HUES64 (cell line): ENCODE measurements at regions not wholly inside any gene's neighbourhood (a gene's known extent, or its start where the extent isn't known, plus 50 kb on each side); places are given as distances from the start of the nearest gene placed in this dataset.

Experiments used
- H3K27ac ChIP-seq: 2 replicates; pipeline ENCODE4 v1.7.0; 2013; ENCODE audit warnings: low read depth, low read length, inconsistent platforms
- H3K27me3 ChIP-seq: 2 replicates; pipeline ENCODE4 v1.6.1; 2013; ENCODE audit warnings: mild to moderate bottlenecking, low read length; ENCODE audit not compliant: insufficient read depth
- H3K36me3 ChIP-seq: 2 replicates; pipeline ENCODE4 v1.6.1; 2013; ENCODE audit warnings: mild to moderate bottlenecking, low read length; ENCODE audit not compliant: insufficient read depth
- H3K4me1 ChIP-seq: 2 replicates; pipeline ENCODE4 v1.6.1; 2013; ENCODE audit warnings: mild to moderate bottlenecking, low read length, moderate library complexity; ENCODE audit not compliant: insufficient read depth
- H3K4me3 ChIP-seq: 2 replicates; pipeline ENCODE4 v1.5.1; 2013; ENCODE audit warnings: mild to moderate bottlenecking, low read length, moderate library complexity
- H3K9ac ChIP-seq: 2 replicates; pipeline ENCODE4 v1.6.1; 2013; ENCODE audit warnings: mild to moderate bottlenecking, low read depth, low read length
- H3K9me3 ChIP-seq: 2 replicates; pipeline ENCODE4 v1.6.1; 2013; ENCODE audit warnings: low read depth, low read length; ENCODE audit not compliant: insufficient read depth
- WGBS: fragments of 150-250, 120-280 bp; methylation state at CpG from one replicate; pipeline ENCODE4 v1.1.7; 2013; ENCODE audit warnings: missing lambda C conversion rate; 5-methylcytosine and 5-hydroxymethylcytosine counted together

GRCh38 chr5:29069104-29069402 lies 2030.7 kb upstream of the CDH9 start:
- Histone ChIP-seq H3K4me3 (no peak overlapping the region), H3K36me3 (no peaks in the 10 kb centered on the region), H3K9me3 (no peaks in the 10 kb centered on the region), H3K4me1 (no peaks in the 10 kb centered on the region), H3K27me3 (no peaks in the 10 kb centered on the region), H3K9ac (no peak overlapping the region), H3K27ac (no peak overlapping the region)
- 91% methylated on average over 1 of the region's 2 CpGs for WGBS

GRCh38 chr5:29061381-29061780 lies 2023.0 kb upstream of the CDH9 start:
- Histone ChIP-seq H3K4me1 (no peaks in the 10 kb centered on the region), H3K4me3 (no peak overlapping the region), H3K27ac (no peak overlapping the region), H3K9ac (no peak overlapping the region), H3K9me3 (no peaks in the 10 kb centered on the region), H3K27me3 (no peaks in the 10 kb centered on the region), H3K36me3 (no peaks in the 10 kb centered on the region)
- WGBS: 91% methylated on average over 1 of the region's 1 CpG

DNA sequence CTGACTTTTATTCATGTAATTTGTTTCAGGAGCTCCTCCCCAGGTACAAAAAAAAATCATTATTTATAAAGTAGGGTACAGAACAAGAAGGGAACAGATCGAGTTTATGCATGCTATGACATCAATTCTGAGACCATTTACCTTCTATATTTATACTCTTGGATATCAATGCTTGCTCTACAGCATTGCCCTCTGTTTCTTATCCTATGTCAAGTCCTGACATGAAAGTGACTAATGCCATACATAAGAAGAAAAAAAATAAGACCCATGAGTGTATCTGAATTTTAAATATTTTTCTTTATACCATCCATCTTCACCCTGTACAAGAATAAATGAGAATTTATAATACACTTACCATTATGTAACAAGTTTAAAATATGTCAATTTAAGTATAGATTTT lies 2016.3 kb upstream of the CDH9 start:
- Histone ChIP-seq H3K36me3 (no peaks in the 10 kb centered on the region), H3K4me3 (no peak overlapping the region), H3K9ac (no peak overlapping the region), H3K27me3 (no peaks in the 10 kb centered on the region), H3K4me1 (no peaks in the 10 kb centered on the region), H3K9me3 (no peaks in the 10 kb centered on the region), H3K27ac (no peak overlapping the region)
- 92% methylated on average over 1 of the region's 1 CpG for WGBS

DNA sequence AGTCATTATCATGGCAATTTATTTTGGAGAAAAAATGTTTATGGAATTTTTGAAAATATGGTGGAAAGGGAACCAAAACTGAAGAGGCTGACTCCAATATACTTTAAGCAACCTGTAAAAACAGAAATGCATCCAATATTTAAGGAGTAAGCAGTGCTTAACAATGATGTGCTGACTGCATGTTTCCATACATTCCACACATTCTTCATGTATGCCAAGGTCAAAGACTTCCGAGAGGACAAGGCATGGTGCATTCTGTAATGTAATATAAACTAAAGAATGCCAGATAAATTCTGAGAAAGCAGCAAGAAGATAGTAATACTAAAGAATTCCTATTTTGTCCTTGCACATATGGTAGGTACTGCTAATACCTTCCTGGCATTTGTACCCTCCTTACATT lies 2015.9 kb upstream of the CDH9 start:
- Histone ChIP-seq H3K9me3 (no peaks in the 10 kb centered on the region), H3K36me3 (no peaks in the 10 kb centered on the region), H3K9ac (no peak overlapping the region), H3K27me3 (no peaks in the 10 kb centered on the region), H3K4me1 (no peaks in the 10 kb centered on the region), H3K27ac (no peak overlapping the region), H3K4me3 (no peak overlapping the region)
- WGBS: no CpG with 5 or more reads among the region's 1 CpG

DNA sequence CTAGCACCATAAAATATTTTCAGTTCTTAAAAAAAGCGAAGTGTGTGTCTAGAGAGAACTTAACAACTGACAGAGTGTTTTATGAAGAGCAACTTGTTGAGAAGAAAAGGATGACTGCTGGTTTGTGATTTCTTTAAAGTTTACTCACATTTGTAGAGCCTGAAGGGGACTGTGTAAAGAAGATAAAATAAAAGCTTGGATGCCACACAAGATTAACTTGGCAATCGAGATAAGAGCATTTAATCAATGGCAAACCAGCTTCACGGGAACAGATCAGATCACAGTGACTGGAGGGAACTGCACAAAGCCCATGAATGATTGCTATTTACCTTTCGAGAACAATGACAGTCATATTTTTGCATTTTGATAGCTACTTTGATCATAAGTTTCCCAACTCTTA lies 2013.1 kb upstream of the CDH9 start:
- no peaks in the 10 kb centered on the region for H3K9me3 ChIP-seq
- no peak overlapping the region for H3K27ac ChIP-seq
- no peaks in the 10 kb centered on the region for H3K36me3 ChIP-seq
- H3K27me3 ChIP-seq: no peaks in the 10 kb centered on the region
- no peak overlapping the region for H3K4me3 ChIP-seq
- H3K4me1 ChIP-seq: no peaks in the 10 kb centered on the region
- no peak overlapping the region for H3K9ac ChIP-seq
- WGBS: 90% methylated on average over 4 of the region's 4 CpGs

GRCh38 chr5:29042152-29042551 lies 2003.8 kb upstream of the CDH9 start:
- H3K27ac ChIP-seq: no peak overlapping the region
- no peaks in the 10 kb centered on the region for H3K36me3 ChIP-seq
- WGBS: 53% methylated on average over 4 of the region's 4 CpGs
- no peaks in the 10 kb centered on the region for H3K4me1 ChIP-seq
- no peak overlapping the region for H3K9ac ChIP-seq
- no peaks in the 10 kb centered on the region for H3K27me3 ChIP-seq
- H3K4me3 ChIP-seq: no peak overlapping the region
- no peaks in the 10 kb centered on the region for H3K9me3 ChIP-seq

DNA sequence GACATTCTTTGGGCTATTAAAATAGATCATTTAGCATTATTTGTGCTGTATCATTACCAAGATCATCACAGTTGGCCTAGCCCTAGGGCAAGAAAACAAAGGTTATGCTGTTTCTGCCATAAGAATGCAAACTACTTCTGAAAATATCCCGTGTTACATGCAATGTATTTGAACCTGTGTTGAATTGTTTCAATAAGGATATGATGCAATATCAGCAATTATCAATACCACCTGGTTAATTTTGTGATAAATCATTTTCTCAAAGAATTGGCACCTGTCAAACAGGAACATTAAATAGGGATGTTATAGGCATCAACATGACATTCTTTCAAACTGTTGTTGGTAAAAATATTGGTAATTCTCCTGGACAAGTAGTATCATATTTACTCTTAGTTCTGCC lies 2002.0 kb upstream of the CDH9 start:
- no peaks in the 10 kb centered on the region for H3K4me1 ChIP-seq
- H3K9me3 ChIP-seq: no peaks in the 10 kb centered on the region
- no peaks in the 10 kb centered on the region for H3K36me3 ChIP-seq
- no peak overlapping the region for H3K27ac ChIP-seq
- WGBS: 90% methylated on average over 1 of the region's 1 CpG
- H3K4me3 ChIP-seq: no peak overlapping the region
- H3K9ac ChIP-seq: no peak overlapping the region
- no peaks in the 10 kb centered on the region for H3K27me3 ChIP-seq

DNA sequence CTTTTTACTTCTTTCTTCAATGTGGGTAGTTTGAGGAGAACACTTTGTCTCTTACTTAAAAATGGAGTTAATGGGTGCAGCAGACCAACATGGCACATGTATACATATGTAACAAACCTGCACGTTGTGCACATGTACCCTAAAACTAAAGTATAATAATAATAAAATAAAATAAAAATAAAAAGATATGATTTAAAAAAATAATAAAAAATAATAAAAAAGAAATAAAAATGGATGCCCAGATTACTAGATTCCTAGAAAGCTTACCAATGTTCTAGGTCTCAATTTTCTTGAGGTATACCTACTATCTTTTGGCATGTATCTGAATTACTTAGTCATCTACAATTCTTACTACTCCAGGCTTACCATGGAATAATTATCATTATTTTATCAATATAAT lies 2001.6 kb upstream of the CDH9 start:
- Histone ChIP-seq H3K9ac (no peak overlapping the region), H3K4me3 (no peak overlapping the region), H3K9me3 (no peaks in the 10 kb centered on the region), H3K27me3 (no peaks in the 10 kb centered on the region), H3K36me3 (no peaks in the 10 kb centered on the region), H3K27ac (no peak overlapping the region), H3K4me1 (no peaks in the 10 kb centered on the region)
- no CpG with 5 or more reads among the region's 1 CpG for WGBS

DNA sequence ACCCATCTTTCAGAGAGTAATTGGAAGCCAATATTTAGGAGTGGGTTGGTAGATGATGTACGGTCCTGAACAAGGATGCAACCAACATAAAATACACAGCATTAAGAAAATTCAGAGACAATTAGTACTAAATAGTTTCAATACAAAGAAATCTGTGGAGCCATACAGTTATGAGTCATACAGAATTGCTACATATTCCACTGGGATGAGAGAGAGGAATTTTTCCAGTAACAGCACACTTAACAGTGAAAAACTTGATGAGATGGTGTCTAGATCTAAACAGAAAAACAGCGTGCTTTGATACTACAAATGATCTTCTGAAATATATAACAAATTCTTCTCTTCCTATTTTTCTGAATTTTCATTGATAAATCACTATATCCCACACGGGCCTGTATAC lies 1999.3 kb upstream of the CDH9 start:
- Histone ChIP-seq H3K4me1 (no peaks in the 10 kb centered on the region), H3K36me3 (no peaks in the 10 kb centered on the region), H3K9me3 (no peaks in the 10 kb centered on the region), H3K9ac (no peak overlapping the region), H3K27me3 (no peaks in the 10 kb centered on the region), H3K4me3 (no peak overlapping the region), H3K27ac (no peak overlapping the region)
- 100% methylated on average over 1 of the region's 3 CpGs for WGBS

GRCh38 chr5:29024052-29024451 lies 1985.7 kb upstream of the CDH9 start:
- H3K9ac ChIP-seq: no peak overlapping the region
- H3K27me3 ChIP-seq: no peaks in the 10 kb centered on the region
- H3K4me3 ChIP-seq: no peak overlapping the region
- no peaks in the 10 kb centered on the region for H3K4me1 ChIP-seq
- no peaks in the 10 kb centered on the region for H3K36me3 ChIP-seq
- no peaks in the 10 kb centered on the region for H3K9me3 ChIP-seq
- WGBS: 100% methylated on average over 1 of the region's 4 CpGs
- no peak overlapping the region for H3K27ac ChIP-seq

DNA sequence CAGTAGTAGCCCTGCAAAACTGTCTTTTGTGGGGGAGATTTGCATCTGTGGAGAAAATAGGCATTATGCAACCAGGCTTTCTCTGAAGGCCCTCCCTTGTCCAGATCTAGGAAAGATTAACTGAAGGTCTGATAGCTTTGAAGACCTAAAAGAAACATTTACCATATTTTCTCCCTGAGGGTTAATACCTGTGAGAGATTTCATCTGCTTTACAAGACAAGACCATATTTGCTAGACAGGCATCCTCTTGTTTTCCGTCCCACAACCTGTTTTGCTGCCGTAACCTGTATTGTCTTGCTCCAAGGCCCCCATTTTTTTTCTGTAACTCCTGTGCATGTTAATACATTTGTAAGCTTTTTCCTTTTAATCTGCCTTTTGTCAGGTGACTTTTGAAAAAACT lies 1985.2 kb upstream of the CDH9 start:
- Histone ChIP-seq H3K27ac (no peak overlapping the region), H3K27me3 (no peaks in the 10 kb centered on the region), H3K4me1 (no peaks in the 10 kb centered on the region), H3K9ac (no peak overlapping the region), H3K36me3 (no peaks in the 10 kb centered on the region), H3K9me3 (no peaks in the 10 kb centered on the region), H3K4me3 (no peak overlapping the region)
- 96% methylated on average over 2 of the region's 2 CpGs for WGBS

GRCh38 chr5:29017501-29017900 lies 1979.1 kb upstream of the CDH9 start:
- Histone ChIP-seq H3K9me3 (no peaks in the 10 kb centered on the region), H3K4me3 (no peak overlapping the region), H3K9ac (no peak overlapping the region), H3K27me3 (no peaks in the 10 kb centered on the region), H3K4me1 (peaks cover 5% of the 10 kb centered on the region; the same call in 1 of the 2 replicates), H3K36me3 (no peaks in the 10 kb centered on the region), H3K27ac (no peak overlapping the region)
- 89% methylated on average over 3 of the region's 3 CpGs for WGBS
